ENCODE measurements at regions not wholly inside any gene's neighbourhood (a gene's known extent, or its start where the extent isn't known, plus 50 kb on each side); places are given as distances from the start of the nearest gene placed in this dataset.

DNA sequence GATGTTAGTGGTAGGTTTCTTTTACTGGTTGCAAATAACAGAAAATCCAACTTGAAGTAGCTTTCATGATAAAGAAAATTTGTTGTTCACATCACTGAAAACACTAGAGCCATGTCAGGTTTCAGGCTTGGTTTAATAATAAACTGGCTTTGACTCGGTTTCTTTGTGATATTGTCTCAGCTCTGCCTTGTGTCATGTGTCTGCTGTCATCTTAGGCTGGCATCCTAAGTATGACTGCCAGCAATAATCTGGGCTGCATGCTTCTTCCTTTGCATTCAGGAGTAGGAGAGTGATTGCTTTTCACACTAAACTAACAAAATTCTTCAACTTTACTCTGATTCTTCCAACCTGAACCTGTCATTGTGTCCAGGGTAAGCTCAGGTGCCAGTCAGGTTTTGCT lies 474.0 kb upstream of the B3GALT2 start:
- Histone ChIP-seq H3K4me3 (ENCODE audit: low read depth, low read length) (no peak overlapping the region), H3K27me3 (no peaks in the 10 kb centered on the region), H3K9me3 (no peaks in the 10 kb centered on the region), H3K4me1 (no peaks in the 10 kb centered on the region; the same call in none of the 2 replicates), H3K36me3 (no peaks in the 10 kb centered on the region)
- TF ChIP-seq, protein P1, sequence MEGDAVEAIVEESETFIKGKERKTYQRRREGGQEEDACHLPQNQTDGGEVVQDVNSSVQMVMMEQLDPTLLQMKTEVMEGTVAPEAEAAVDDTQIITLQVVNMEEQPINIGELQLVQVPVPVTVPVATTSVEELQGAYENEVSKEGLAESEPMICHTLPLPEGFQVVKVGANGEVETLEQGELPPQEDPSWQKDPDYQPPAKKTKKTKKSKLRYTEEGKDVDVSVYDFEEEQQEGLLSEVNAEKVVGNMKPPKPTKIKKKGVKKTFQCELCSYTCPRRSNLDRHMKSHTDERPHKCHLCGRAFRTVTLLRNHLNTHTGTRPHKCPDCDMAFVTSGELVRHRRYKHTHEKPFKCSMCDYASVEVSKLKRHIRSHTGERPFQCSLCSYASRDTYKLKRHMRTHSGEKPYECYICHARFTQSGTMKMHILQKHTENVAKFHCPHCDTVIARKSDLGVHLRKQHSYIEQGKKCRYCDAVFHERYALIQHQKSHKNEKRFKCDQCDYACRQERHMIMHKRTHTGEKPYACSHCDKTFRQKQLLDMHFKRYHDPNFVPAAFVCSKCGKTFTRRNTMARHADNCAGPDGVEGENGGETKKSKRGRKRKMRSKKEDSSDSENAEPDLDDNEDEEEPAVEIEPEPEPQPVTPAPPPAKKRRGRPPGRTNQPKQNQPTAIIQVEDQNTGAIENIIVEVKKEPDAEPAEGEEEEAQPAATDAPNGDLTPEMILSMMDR (IDR thresholded peaks at IDR 0.05; ENCODE audit: low read depth, low read length) = no peak
- no peak for DNase-seq

DNA sequence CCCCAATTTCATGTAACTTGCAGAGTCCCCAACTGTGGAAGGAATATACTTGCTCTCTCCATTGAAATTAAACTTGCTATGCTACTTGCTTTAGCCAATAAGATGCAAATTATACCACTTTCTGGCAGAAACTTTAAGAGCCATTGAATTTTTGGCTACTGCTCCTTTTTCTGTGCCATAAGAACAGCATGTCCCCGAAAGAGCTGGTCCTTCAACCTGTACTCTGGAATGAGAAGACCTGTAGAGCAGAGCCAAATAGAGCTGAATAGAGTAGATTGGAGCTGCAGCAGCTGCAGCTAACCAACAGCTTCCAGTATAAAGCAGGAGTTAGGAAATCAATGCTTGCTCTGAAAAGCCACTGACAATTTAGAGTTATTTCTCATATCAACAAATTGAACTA lies 472.3 kb upstream of the B3GALT2 start:
- Histone ChIP-seq H3K36me3 (no peaks in the 10 kb centered on the region), H3K4me3 (ENCODE audit: low read depth, low read length) (no peak overlapping the region), H3K4me1 (no peaks in the 10 kb centered on the region; the same call in none of the 2 replicates), H3K9me3 (no peaks in the 10 kb centered on the region), H3K27me3 (no peaks in the 10 kb centered on the region)
- DNase-seq = no peak
- TF ChIP-seq, protein P1 (IDR thresholded peaks at IDR 0.05; ENCODE audit: low read depth, low read length) = no peak

DNA sequence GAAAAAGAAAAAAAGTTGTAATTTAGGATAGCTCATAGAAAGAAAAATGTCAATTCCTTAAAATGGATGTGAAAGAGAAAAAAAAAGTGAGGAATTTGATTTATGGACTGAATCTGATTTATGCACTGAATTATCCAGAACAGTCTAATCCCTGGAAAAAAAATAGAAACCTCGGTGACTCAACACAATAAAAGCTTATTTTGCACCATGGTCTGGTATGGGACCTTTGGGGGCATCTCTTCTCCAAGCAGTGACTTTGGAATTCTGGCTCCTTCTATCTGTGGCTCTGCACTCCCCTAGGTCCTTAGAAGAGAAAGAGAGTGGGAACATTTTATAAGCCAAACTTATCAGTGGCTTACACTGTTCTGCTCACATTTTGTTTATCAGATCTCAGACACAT lies 471.7 kb upstream of the B3GALT2 start:
- no peak for DNase-seq
- no peaks in the 10 kb centered on the region for H3K36me3 ChIP-seq
- H3K4me1 ChIP-seq = no peaks in the 10 kb centered on the region; the same call in none of the 2 replicates
- H3K9me3 ChIP-seq = no peaks in the 10 kb centered on the region
- H3K4me3 ChIP-seq (ENCODE audit: low read depth, low read length) = no peak overlapping the region
- TF ChIP-seq, protein P1 (IDR thresholded peaks at IDR 0.05; ENCODE audit: low read depth, low read length) = no peak
- H3K27me3 ChIP-seq = no peaks in the 10 kb centered on the region

DNA sequence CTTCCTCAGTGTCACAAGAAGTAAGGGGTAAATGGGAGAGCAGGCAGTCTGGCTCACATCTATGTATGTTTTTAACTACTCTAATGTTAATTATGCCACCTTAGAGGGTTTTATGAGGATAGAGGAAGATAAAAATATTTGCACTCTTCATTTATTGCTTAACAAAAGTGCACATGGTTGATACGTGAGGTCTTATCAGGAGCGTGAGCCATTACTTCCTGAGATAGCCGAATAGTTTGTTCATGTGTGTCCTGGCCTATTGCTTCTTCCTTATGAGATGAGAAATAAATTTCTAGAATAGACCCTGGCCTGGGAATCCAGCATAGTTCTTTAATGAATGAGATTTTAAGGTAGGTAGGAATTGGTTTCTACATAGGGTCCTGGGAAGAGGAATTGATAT lies 471.1 kb upstream of the B3GALT2 start:
- no peaks in the 10 kb centered on the region for H3K27me3 ChIP-seq
- no peak overlapping the region for H3K4me3 ChIP-seq (ENCODE audit: low read depth, low read length)
- H3K36me3 ChIP-seq = no peaks in the 10 kb centered on the region
- no peaks in the 10 kb centered on the region; the same call in none of the 2 replicates for H3K4me1 ChIP-seq
- TF ChIP-seq, protein P1 (IDR thresholded peaks at IDR 0.05; ENCODE audit: low read depth, low read length) = no peak
- no peaks in the 10 kb centered on the region for H3K9me3 ChIP-seq
- no peak for DNase-seq

DNA sequence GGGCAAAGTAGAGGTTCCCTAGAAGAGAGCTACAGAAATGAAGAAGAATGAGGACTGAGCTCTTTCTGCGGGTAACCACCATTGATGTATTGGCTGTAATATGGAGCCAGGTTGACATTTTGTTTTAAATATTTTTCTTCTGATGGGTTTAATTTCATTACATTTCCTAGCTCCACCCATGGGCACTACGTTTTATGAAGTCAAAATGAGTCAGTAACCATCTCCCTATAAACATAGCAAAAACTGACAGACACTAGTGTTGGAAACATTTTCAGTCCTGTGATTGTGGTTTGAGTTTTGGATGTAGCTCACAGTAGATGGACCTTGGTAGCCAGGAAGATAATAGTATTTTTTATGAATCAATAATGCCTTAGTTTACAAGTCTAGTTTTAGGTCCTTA lies 470.4 kb upstream of the B3GALT2 start:
- TF ChIP-seq, protein P1 (IDR thresholded peaks at IDR 0.05; ENCODE audit: low read depth, low read length) = no peak
- no peaks in the 10 kb centered on the region for H3K9me3 ChIP-seq

DNA sequence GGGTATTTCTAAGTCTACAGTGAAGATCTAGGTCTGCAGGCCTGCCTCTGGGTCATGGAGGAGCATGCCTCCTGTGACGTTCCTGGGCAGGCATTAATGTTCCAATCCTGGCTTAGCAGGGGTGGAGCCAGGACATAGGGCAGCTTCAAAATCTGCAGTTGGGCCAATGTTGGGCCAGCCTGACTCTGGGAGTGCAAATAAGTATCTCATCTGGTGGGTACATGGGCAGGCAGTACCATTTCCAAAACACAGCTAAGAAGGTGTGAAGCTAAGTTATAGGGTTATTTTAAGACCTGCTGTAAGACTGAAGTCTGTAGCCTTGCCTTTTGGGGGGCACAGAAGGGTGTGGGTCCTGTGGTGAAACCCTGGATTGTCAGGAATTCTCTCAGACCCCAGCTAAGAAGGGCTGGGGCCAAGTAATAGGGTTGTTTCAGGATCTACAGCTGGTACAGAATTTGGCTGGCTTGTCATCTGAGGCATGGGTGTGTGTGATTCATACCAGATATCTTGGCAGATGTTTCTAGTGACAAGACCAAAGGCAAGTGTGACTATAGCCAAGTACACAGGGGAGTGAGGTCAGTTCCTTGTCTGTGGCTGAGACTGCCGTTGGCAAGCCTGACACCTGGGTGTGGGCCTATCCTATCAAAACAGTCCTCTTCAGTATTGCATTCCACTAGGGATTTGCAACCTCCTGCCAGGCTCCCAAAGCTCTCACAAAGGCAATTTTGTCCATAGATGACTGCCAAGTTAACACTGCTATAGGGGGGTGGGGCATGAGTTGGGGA lies 468.7 kb upstream of the B3GALT2 start:
- no peaks in the 10 kb centered on the region; the same call in none of the 2 replicates for H3K4me1 ChIP-seq
- H3K36me3 ChIP-seq = no peaks in the 10 kb centered on the region
- no peak overlapping the region for H3K4me3 ChIP-seq (ENCODE audit: low read depth, low read length)
- no peak for DNase-seq
- H3K9me3 ChIP-seq = no peaks in the 10 kb centered on the region
- TF ChIP-seq, protein P1 (IDR thresholded peaks at IDR 0.05; ENCODE audit: low read depth, low read length) = no peak
- H3K27me3 ChIP-seq = no peaks in the 10 kb centered on the region

More for the DNA sequence above, 470.4 kb upstream of the B3GALT2 start:
- Histone ChIP-seq H3K4me1 (no peaks in the 10 kb centered on the region; the same call in none of the 2 replicates), H3K27me3 (no peaks in the 10 kb centered on the region), H3K36me3 (no peaks in the 10 kb centered on the region), H3K4me3 (ENCODE audit: low read depth, low read length) (no peak overlapping the region)
- no peak for DNase-seq
